Transverse colon (tissue), 4 donors: ENCODE measurements at regions not wholly inside any gene's neighbourhood (a gene's known extent, or its start where the extent isn't known, plus 50 kb on each side); places are given as distances from the start of the nearest gene placed in this dataset.

Experiments used
- DNase-seq: peaks from one replicate; pipeline ENCODE4 v3.0.0-alpha.2; 2019
- H3K27ac ChIP-seq, 4 donors: fragments of 200-600 bp; sonication (generic); 2 replicates each; pipeline ENCODE4 v1.5.1; 2016 to 2018; ENCODE audit warnings: inconsistent platforms in 4 of 4
- H3K27me3 ChIP-seq: fragments of 200-600 bp; sonication (generic); 2 replicates; pipeline ENCODE4 v1.5.1; 2017; ENCODE audit warnings: inconsistent platforms
- H3K36me3 ChIP-seq, 4 donors: fragments of 200-600 bp; sonication (generic); 2 replicates each; pipeline ENCODE4 v1.5.1; 2017 to 2019; ENCODE audit warnings: inconsistent platforms in 4 of 4
- H3K4me1 ChIP-seq, 4 donors: fragments of 200-600 bp; sonication (generic); 2 replicates each; pipeline ENCODE4 v1.5.1; 2017 to 2020; ENCODE audit warnings: inconsistent platforms in 4 of 4
- H3K4me3 ChIP-seq, 4 donors: fragments of 200-600 bp; sonication (generic); 1 replicate in 1 of 4; 2 replicates in 3 of 4; pipeline versions ENCODE4 v1.5.1 to v1.6.1; 2017 to 2019; ENCODE audit warnings: inconsistent platforms in 4 of 4
- H3K9me3 ChIP-seq, 2 donors: fragments of 200-600 bp; sonication (generic); 2 replicates each; pipeline ENCODE4 v1.5.1; 2017 to 2019; ENCODE audit warnings: inconsistent platforms in 2 of 2
- CTCF ChIP-seq, 5 experiments: fragments of 200-600 bp in 3 of 5; fragments of 450-650 bp in 2 of 5; sonication (generic) in 3 of 5; IDR thresholded peaks; 1 replicate in 2 of 5; 2 replicates in 3 of 5; pipeline ENCODE4 v1.5.1; 2016 to 2017; ENCODE audit warnings: antibody characterized with exemption in 5 of 5, inconsistent platforms in 3 of 5, mild to moderate bottlenecking in 2 of 5, moderate library complexity in 1 of 5
- EP300 ChIP-seq: sonication (generic); formaldehyde crosslinking; IDR thresholded peaks from one replicate; pipeline ENCODE4 v1.6.1; 2017; ENCODE audit warnings: antibody characterized with exemption, low read depth
- POLR2A ChIP-seq: fragments of 450-650 bp; IDR thresholded peaks from one replicate; pipeline ENCODE4 v1.6.1; 2016; ENCODE audit warnings: antibody characterized with exemption, mild to moderate bottlenecking, moderate library complexity
- POLR2AphosphoS5 ChIP-seq, 3 donors: sonication (generic); formaldehyde crosslinking; IDR thresholded peaks; one replicate each; pipeline ENCODE4 v1.6.1; 2016; ENCODE audit warnings: antibody characterized with exemption in 3 of 3
- WGBS, 2 donors: methylation state at CpG; one replicate each; pipeline ENCODE4 v1.1.5; 2018; ENCODE audit warnings: low coverage in 1 of 2; 5-methylcytosine and 5-hydroxymethylcytosine counted together
- in situ Hi-C, 4 donors: fragments of 200-750 bp; cut with MboI; loops; one replicate each; pipeline versions ENCODE4 v1.15.0 to v1.15.1; 2017; ENCODE audit warnings: low sequenced_read_pairs in 3 of 4, low pct_ligation_motif_present in 1 of 4, low pct_unique_long_range_greater_than_20kb in 1 of 4
- intact Hi-C: fragments of 100-400 bp; cut with DNase I; formaldehyde crosslinking; loops from one replicate; pipeline ENCODE4 v1.15.1; 2023; ENCODE audit warnings: low total_unique reads

- WGBS, 2 donors, result 82 to 85% methylated on average over 5 to 7 of the region's 7 CpGs
- Histone ChIP-seq H3K4me1 (no peaks in the 10 kb centered on the region), H3K27me3 (no peaks in the 10 kb centered on the region), H3K27ac (no peak overlapping the region), H3K36me3 (no peaks in the 10 kb centered on the region), H3K9me3 (no peaks in the 10 kb centered on the region), H3K4me3 (no peak overlapping the region)
- in situ Hi-C loops, result loop anchor here in 1 of 4 donors (25.0 kb wide), 1 partner anchor 451 kb away; no protein-coding TSS in a partner anchor
- no peak for DNase-seq
- TF ChIP-seq POLR2A (no peak), CTCF (IDR thresholded peaks at IDR 0.05) (no peak), EP300 (no peak), POLR2AphosphoS5 (IDR thresholded peaks at IDR 0.05) (no peak)
- intact Hi-C loops, result no loop called here
These were observed 328.4 kb downstream of the RAB3C start for GRCh38 chr5:58911270-58911669.

- H3K9me3 ChIP-seq, result no peaks in the 10 kb centered on the region
- no peak for DNase-seq
- no peaks in the 10 kb centered on the region for H3K4me1 ChIP-seq
- TF ChIP-seq CTCF (IDR thresholded peaks at IDR 0.05) (no peak), POLR2AphosphoS5 (IDR thresholded peaks at IDR 0.05) (no peak), POLR2A (no peak), EP300 (no peak)
- in situ Hi-C loops, result loop anchor here in 1 of 4 donors (25.0 kb wide), 1 partner anchor 450 kb away; no protein-coding TSS in a partner anchor
- intact Hi-C loops, result no loop called here
- H3K36me3 ChIP-seq, result no peaks in the 10 kb centered on the region
- WGBS, 2 donors, result 92 to 93% methylated on average over 1 of the region's 1 CpG
- no peaks in the 10 kb centered on the region for H3K27me3 ChIP-seq
- no peak overlapping the region for H3K27ac ChIP-seq
- no peak overlapping the region for H3K4me3 ChIP-seq
These were observed 329.2 kb downstream of the RAB3C start for GRCh38 chr5:58912116-58912515.

GRCh38 chr5:58913406-58913990, 330.6 kb downstream of the RAB3C start:
- peaks cover 0 to 7% (median 1%) of the 10 kb centered on the region in 4 donors for H3K4me1 ChIP-seq
- no peaks in the 10 kb centered on the region for H3K36me3 ChIP-seq
- in situ Hi-C loops, result loop anchor here in 1 of 4 donors (25.0 kb wide), 1 partner anchor 449 kb away; no protein-coding TSS in a partner anchor
- no peaks in the 10 kb centered on the region for H3K9me3 ChIP-seq
- WGBS, 2 donors, result 84 to 88% methylated on average over 6 of the region's 6 CpGs
- H3K27me3 ChIP-seq, result no peaks in the 10 kb centered on the region
- intact Hi-C loops, result no loop called here
- TF ChIP-seq POLR2AphosphoS5 (IDR thresholded peaks at IDR 0.05), result no peak
- no peak for TF ChIP-seq EP300
- TF ChIP-seq CTCF (IDR thresholded peaks at IDR 0.05), result no peak
- no peak for DNase-seq
- no peak overlapping the region for H3K27ac ChIP-seq
- no peak overlapping the region for H3K4me3 ChIP-seq

- no peak overlapping the region for H3K4me3 ChIP-seq
- H3K36me3 ChIP-seq, result no peaks in the 10 kb centered on the region
- no peak overlapping the region for H3K27ac ChIP-seq
- in situ Hi-C loops, result loop anchor here in 1 of 4 donors (25.0 kb wide), 1 partner anchor 444 kb away; no protein-coding TSS in a partner anchor
- WGBS, 2 donors, result 45 to 52% methylated on average over 3 of the region's 3 CpGs
- intact Hi-C loops, result no loop called here
- no peak for TF ChIP-seq CTCF (IDR thresholded peaks at IDR 0.05)
- no peak for TF ChIP-seq EP300
- no peak for TF ChIP-seq POLR2AphosphoS5 (IDR thresholded peaks at IDR 0.05)
- TF ChIP-seq POLR2A, result no peak
- H3K9me3 ChIP-seq, result no peaks in the 10 kb centered on the region
- H3K4me1 ChIP-seq, result peaks cover 2 to 18% (median 9%) of the 10 kb centered on the region in 4 donors
- no peaks in the 10 kb centered on the region for H3K27me3 ChIP-seq
- no peak for DNase-seq
These were observed 335.3 kb downstream of the RAB3C start for GRCh38 chr5:58918021-58918729.
